ENCODE measurements at regions not wholly inside any gene's neighbourhood (a gene's known extent, or its start where the extent isn't known, plus 50 kb on each side); places are given as distances from the start of the nearest gene placed in this dataset.
"Not testable (repeated sequence)": the region's sequence is repeated elsewhere in the genome, so short reads cannot be mapped to it uniquely, and the experiment has no call there.

- ATAC-seq (no peak), DNase-seq (no peak)
- intact Hi-C loops (cut with micrococcal nuclease) = no loop called here
Observed at GRCh38 chr3:159867372-159867771, 121.3 kb upstream of the IL12A start.

DNA sequence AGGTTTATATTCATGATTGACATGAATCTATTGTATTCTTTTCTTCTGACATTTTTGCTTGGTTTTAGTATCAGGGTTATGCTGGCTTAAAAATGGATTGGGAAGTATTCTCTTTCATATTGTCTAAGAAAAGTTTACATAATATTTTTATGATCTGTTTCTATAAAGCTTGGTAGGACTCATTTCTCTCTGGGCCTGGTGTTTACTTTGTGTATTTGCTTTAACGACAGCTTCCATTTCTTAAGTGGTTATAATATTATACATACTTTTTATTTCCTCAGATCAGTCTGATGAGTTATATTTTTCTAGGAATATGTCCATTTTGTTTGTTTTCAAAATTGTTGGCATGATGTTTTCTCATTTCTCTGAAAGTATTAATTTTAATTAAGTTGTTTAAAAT, 117.9 kb upstream of the IL12A start:
- no peak for ATAC-seq
- intact Hi-C loops (cut with micrococcal nuclease) = no loop called here
- DNase-seq = no peak

DNA sequence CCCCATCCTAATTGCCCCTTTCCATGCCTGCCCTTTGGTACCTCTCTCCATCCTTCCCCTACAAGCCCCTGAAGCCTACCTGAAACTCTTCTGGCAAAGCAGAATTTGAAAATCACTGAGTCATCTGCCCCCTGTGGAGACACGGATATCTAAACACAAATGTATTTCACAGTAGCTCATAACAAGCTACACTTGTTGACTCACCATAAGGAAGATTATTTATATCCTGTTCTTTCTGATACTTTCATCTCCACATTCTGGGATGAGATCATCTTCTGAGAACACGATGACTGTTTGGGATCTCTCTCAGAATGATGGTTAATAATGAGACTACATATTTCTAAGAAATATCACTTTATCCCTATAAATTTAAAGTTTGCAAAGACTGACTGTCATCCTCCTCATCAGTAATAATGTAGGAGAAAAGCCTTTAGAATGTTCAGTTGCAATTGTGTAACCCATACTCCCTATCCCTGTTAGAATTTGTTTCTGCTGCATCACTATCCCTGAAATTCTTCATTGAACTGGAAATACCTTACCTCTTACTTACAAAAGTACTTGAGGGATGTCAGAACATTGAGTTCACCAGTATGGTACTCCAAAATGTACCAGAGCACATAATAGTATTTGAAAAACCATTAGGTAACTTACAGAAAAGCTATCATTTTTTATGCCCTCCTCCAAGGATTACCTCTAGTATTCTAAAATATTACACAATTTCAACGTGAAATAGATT, 116.1 kb upstream of the IL12A start:
- ATAC-seq = peak; percentile 66
- intact Hi-C loops (cut with micrococcal nuclease) = no loop called here
- DNase-seq = no peak

DNA sequence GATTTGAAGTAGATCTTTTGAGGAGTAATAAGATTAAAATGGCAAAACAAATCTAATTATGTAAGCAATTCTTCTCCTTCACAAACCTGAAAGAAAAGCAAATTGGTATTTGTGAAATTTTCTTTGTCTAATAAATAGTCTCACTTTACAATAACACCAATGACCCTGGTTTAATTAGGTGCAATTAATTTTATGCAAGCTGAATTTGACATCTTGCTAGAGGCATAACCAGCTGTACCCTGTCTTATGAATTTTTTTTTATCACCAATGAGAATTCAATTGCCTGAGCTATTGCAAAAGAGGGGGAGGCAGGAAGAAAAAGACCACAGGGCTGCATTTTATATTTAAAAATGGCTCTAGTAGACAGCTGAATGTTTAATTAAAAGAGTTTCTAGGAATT, 113.5 kb upstream of the IL12A start:
- intact Hi-C loops (cut with micrococcal nuclease) = no loop called here
- ATAC-seq (no peak), DNase-seq (no peak)

DNA sequence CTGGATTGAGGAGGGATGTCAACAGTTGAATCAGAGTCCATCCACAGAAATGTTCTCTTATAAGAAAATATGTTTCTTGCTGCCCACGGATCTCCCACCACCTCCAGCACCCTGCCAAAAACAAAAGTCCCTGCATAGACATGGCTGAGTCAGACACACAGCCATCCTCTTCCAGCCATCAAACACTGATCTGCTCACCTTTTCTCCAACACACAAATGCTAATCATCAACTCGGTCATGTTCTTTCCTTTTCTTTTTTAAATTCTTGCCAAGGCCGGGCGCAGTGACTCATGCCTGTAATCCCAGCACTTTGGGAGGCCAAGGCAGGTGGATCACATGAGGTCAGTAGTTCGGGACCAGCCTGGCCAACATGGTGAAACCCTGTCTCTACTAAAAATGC, 110.7 kb upstream of the IL12A start:
- ATAC-seq (no peak), DNase-seq (no peak)
- intact Hi-C loops (cut with micrococcal nuclease) = no loop called here

- ATAC-seq (no peak), DNase-seq (no peak)
- intact Hi-C loops (cut with micrococcal nuclease) = no loop called here
Observed at GRCh38 chr3:159879146-159879545, 109.5 kb upstream of the IL12A start.

- ATAC-seq (no peak), DNase-seq (no peak)
- intact Hi-C loops (cut with micrococcal nuclease) = no loop called here
Observed at GRCh38 chr3:159879598-159879997, 109.0 kb upstream of the IL12A start.

GRCh38 chr3:159881208-159881607, 107.4 kb upstream of the IL12A start:
- intact Hi-C loops (cut with micrococcal nuclease) = loop anchor here (5.0 kb wide), 1 partner anchor 54 kb away; no protein-coding TSS in a partner anchor
- no peak for ATAC-seq
- DNase-seq = no peak

- DNase-seq (peak; percentile 36), ATAC-seq (peak; percentile 60)
- intact Hi-C loops (cut with micrococcal nuclease) = loop anchor here (5.0 kb wide), 1 partner anchor 55 kb away; no protein-coding TSS in a partner anchor
Observed at GRCh38 chr3:159881828-159882309, 106.8 kb upstream of the IL12A start.

DNA sequence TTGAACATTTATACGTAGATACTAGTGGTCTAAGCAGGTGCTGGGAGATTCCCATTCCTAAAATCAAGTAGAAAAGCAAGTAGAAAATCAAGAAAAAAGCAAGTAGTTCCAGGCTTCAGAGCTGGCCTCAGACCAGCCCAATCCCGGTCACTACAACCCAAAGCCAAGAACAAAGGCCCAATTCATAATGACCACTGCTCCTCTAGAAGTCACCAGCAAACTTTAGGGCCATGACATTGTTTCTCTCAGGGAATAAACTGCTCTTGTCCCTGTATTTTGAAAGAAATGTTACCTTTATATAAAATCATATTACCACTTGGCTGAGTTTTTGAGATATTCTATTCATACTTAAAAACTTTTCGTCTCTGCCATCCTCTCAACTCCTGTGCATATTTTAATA, 106.3 kb upstream of the IL12A start:
- DNase-seq (no peak), ATAC-seq (peak; percentile 19)
- intact Hi-C loops (cut with micrococcal nuclease) = loop anchor here (5.0 kb wide), 1 partner anchor 55 kb away; no protein-coding TSS in a partner anchor

GRCh38 chr3:159882790-159883779, 105.5 kb upstream of the IL12A start:
- intact Hi-C loops (cut with micrococcal nuclease) = loop anchor here (5.0 kb wide), 1 partner anchor 56 kb away; no protein-coding TSS in a partner anchor
- peak; percentile 78 for ATAC-seq
- DNase-seq = peak; percentile 30

DNA sequence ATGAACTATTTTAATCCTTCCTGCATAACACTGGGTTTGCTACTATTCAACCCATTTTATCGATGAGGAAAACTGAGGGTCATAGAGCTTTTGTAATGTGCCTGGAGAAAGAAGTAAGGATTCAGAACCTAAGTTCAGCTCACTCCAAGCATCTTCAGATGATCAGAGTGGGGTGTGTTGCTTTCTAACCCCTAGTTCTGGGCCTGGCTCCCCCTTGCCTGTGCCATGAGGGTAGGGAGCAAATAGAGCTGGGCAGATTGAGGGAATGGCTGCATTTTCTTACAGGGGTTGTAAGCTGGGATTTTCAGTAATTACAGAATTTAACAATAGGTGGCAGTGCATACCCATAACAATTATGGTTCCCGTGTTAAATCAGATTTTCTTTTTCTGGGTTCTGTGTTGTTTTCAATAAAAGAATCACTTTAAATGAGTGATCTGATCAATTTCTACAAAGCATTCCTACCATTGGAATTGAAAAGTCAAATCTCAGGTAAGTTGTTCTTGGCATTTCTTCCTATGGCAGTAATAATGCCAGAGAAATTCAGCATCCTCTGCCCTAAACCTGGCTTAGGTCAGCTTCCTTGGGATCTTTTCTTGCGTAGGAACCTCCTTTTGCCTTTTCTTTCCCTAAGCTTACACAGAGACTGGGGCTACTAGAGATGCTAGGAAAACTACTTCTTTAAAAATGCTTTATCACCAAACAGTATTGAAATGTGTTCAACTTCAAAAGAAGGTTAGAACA, 103.8 kb upstream of the IL12A start:
- intact Hi-C loops (cut with micrococcal nuclease) = loop anchor here (5.0 kb wide), 1 partner anchor 58 kb away; no protein-coding TSS in a partner anchor
- ATAC-seq = peak; percentile 8
- DNase-seq = no peak

DNA sequence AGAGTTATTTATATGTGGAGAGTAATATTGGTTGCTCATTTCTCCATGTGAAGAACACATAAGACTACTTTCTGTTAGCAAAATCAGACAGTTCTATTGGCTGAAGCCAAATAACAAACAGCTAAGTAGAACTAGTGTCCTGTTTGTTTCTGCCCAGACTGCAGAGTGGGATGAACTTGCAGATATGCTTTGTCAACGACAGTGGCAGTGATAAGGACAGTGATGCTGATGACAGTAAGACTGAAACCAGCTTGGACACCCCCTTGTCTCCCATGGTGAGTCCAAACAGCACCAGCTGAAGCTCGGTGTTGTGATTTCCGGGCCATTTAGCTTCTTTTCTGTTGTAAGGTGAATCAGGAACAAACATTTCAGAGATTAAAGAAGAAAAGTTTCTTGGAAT, 102.6 kb upstream of the IL12A start:
- no peak for DNase-seq
- ATAC-seq = no peak
- intact Hi-C loops (cut with micrococcal nuclease) = no loop called here

DNA sequence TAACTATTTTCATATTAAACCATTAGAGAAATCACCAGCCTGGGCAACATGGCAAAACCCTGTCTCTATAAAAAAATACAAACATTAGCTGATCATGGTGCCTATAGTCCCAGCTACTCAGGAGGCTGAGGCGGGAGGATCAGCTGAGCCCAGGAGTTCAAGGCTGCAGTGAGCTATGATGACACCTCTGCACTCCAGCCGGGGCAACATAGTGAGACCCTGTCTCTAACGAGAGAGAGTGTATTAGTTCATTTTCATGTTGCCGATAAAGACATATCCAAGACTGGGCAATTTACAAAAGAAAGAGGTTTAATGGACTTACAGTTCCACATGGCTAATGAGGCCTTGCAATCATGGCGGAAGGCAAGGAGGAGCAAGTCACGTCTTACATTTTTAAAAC, 102.1 kb upstream of the IL12A start:
- intact Hi-C loops (cut with micrococcal nuclease); ATAC-seq; DNase-seq: not testable (repeated sequence)

DNA sequence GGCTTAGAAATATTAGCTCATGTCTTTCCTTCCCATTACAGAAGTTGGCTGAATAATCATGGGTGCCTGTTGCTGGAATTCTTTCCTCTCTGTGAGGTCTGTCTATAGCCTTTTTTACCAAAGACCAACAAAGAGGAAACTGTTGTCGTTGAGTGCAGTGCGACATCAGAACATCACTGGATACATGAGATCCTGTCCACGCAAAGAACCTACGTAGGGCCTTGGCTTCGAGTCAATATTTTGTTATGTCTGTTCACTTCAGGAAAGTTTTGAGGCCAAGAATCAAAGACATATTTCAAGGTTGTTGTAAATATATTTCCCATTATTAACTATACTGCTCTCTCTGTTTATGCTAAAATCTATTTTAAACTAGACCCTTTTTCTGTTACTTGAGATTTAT, 101.5 kb upstream of the IL12A start:
- no peak for ATAC-seq
- intact Hi-C loops (cut with micrococcal nuclease) = no loop called here
- DNase-seq = no peak

- DNase-seq (no peak), ATAC-seq (no peak)
- intact Hi-C loops (cut with micrococcal nuclease) = no loop called here
Observed at GRCh38 chr3:159887911-159888310, 100.7 kb upstream of the IL12A start.

- peak; percentile 88 for ATAC-seq
- intact Hi-C loops (cut with micrococcal nuclease) = no loop called here
- DNase-seq = peak; percentile 58
Observed at GRCh38 chr3:159892171-159892795, 96.4 kb upstream of the IL12A start.

DNA sequence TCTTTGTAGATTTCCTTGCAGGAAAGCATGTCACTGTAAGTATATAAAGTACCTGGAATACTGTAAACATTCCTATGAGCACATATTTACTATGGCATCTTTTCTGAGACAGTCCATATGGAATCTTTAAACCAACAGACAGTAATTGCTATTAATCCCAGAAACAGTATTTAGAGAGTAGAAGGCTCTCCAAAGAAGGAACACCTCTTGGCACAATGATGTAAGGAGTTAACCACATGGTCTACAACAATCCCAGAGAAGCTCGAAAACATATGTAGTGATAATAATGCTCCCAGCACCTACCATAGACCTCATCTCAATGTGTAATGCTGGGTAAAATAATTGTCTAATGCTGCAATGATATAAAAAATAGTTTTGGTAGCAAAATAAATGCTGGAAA, 95.8 kb upstream of the IL12A start:
- intact Hi-C loops (cut with micrococcal nuclease) = no loop called here

GRCh38 chr3:159894386-159894785, 94.2 kb upstream of the IL12A start:
- intact Hi-C loops (cut with micrococcal nuclease) = no loop called here
- ATAC-seq (peak; percentile 22), DNase-seq (peak; percentile 30)

More for the DNA sequence above, 95.8 kb upstream of the IL12A start:
- ATAC-seq (no peak), DNase-seq (no peak)

Measured in left ventricle myocardium superior (tissue), 1 donor.